DND-41 (cell line): ENCODE measurements at regions not wholly inside any gene's neighbourhood (a gene's known extent, or its start where the extent isn't known, plus 50 kb on each side); places are given as distances from the start of the nearest gene placed in this dataset.

Source experiments
- ATAC-seq: fragments of 200-7000 bp; cut with Tn5 transposase; 3 replicates; pipeline ENCODE4 v1.9.1; 2021; ENCODE audit warnings: low read depth; ENCODE audit not compliant: insufficient read depth
- DNase-seq: peaks from one replicate; pipeline ENCODE4 v3.0.0-alpha.2; 2020
- H2AFZ ChIP-seq: 2 replicates; pipeline ENCODE4 v1.6.0; 2012; ENCODE audit warnings: low read depth, low read length
- H3K27ac ChIP-seq: 2 replicates; pipeline ENCODE4 v1.5.1; 2012; ENCODE audit warnings: low read length, inconsistent platforms
- H3K27me3 ChIP-seq: fragments of 200-600 bp; sonication (generic); 2 replicates; pipeline ENCODE4 v1.6.0; 2012; ENCODE audit warnings: low read length, mild to moderate bottlenecking, inconsistent platforms; ENCODE audit not compliant: insufficient read depth, poor library complexity
- H3K36me3 ChIP-seq: 2 replicates; pipeline ENCODE4 v1.5.1; 2012; ENCODE audit warnings: low read length, inconsistent platforms; ENCODE audit not compliant: insufficient read depth
- H3K4me1 ChIP-seq: 2 replicates; pipeline ENCODE4 v1.5.1; 2012; ENCODE audit warnings: mild to moderate bottlenecking, low read length; ENCODE audit not compliant: insufficient read depth
- H3K4me2 ChIP-seq: 2 replicates; pipeline ENCODE4 v1.6.0; 2012; ENCODE audit warnings: mild to moderate bottlenecking, moderate library complexity, low read length, inconsistent platforms; ENCODE audit not compliant: insufficient read depth
- H3K4me3 ChIP-seq, 2 experiments: fragments of 200-600 bp in 1 of 2; shearing (Covaris generic) in 1 of 2; 2 replicates each; pipeline ENCODE4 v1.5.1; 2012 to 2016; ENCODE audit warnings: inconsistent platforms in 2 of 2, low read length in 2 of 2, mild to moderate bottlenecking in 2 of 2, low read depth in 1 of 2, moderate library complexity in 1 of 2
- H3K79me2 ChIP-seq: 2 replicates; pipeline ENCODE4 v1.6.0; 2012; ENCODE audit warnings: low read length, inconsistent platforms; ENCODE audit not compliant: insufficient read depth
- H3K9ac ChIP-seq: 2 replicates; pipeline ENCODE4 v1.6.0; 2012; ENCODE audit warnings: low read depth, mild to moderate bottlenecking, inconsistent platforms, low read length, moderate library complexity
- H3K9me3 ChIP-seq: 2 replicates; pipeline ENCODE4 v1.5.1; 2012; ENCODE audit warnings: low read length, moderate library complexity, mild to moderate bottlenecking, inconsistent platforms; ENCODE audit not compliant: insufficient read depth, severe bottlenecking
- H4K20me1 ChIP-seq: 2 replicates; pipeline ENCODE4 v1.6.0; 2012; ENCODE audit warnings: low read length; ENCODE audit not compliant: insufficient read depth
- CTCF ChIP-seq: IDR thresholded peaks from 2 replicates; pipeline ENCODE4 v1.5.1; 2012; ENCODE audit warnings: borderline replicate concordance, low read length, moderate library complexity, mild to moderate bottlenecking; ENCODE audit not compliant: poor library complexity, severe bottlenecking; ENCODE audit errors: extremely low read depth
- EZH2 ChIP-seq: IDR thresholded peaks from 3 replicates; pipeline ENCODE4 v1.6.1; 2012; ENCODE audit warnings: borderline replicate concordance, low read depth, mild to moderate bottlenecking, moderate library complexity, low read length, inconsistent platforms; ENCODE audit not compliant: severe bottlenecking

DNA sequence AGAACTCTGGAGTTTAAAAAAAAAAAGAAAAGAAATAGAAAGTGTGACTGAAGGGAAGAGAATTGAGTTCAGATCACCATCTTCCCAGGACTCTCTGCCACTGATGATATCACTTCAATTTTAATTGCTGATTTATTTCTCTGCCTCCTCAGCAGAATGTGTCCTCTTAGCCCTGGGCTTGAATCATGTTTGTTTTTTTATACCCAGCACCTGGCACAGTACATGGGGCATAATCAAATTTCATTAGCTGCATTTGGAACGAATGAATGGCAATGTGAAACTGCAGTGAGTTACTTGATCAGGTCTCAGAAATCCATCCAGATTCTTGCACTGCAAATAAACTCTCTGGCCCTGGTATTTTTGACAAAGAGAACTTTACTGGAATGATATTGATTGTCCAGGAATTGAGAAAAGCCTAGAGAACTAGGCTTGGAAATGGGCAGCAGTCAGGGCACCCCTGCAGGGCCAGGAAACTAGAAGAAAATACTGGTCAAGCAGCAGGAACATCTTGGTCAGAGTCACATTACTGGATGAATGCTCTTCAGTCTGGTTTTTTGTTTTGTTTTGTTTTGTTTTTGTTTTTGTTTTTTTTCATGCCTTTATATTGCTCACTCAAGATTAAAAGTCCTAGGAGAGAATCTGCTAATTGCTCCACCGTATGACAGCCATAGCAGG is 103.8 kb upstream of the FAM78B start:
- no peak overlapping the region for H3K27ac ChIP-seq
- no peaks in the 10 kb centered on the region for H3K79me2 ChIP-seq
- H3K4me3 ChIP-seq, result no peak overlapping the region
- no peak overlapping the region for H3K9ac ChIP-seq
- H4K20me1 ChIP-seq, result no peaks in the 10 kb centered on the region
- no peaks in the 10 kb centered on the region for H3K4me1 ChIP-seq
- H3K36me3 ChIP-seq, result no peaks in the 10 kb centered on the region
- TF ChIP-seq EZH2 (no peak), CTCF (no peak)
- no peak overlapping the region for H3K4me2 ChIP-seq
- DNase-seq (no peak), ATAC-seq (no peak)
- H3K9me3 ChIP-seq, result no peaks in the 10 kb centered on the region
- H3K27me3 ChIP-seq, result no peaks in the 10 kb centered on the region
- no peak overlapping the region for H2AFZ ChIP-seq

- H3K36me3 ChIP-seq, result no peaks in the 10 kb centered on the region
- no peaks in the 10 kb centered on the region for H3K4me1 ChIP-seq
- H3K4me2 ChIP-seq, result no peak overlapping the region
- no peak overlapping the region for H3K9ac ChIP-seq
- ATAC-seq (no peak), DNase-seq (no peak)
- H2AFZ ChIP-seq, result no peak overlapping the region
- no peak overlapping the region for H3K4me3 ChIP-seq
- H3K27ac ChIP-seq, result no peak overlapping the region
- TF ChIP-seq CTCF (no peak), EZH2 (no peak)
- no peaks in the 10 kb centered on the region for H4K20me1 ChIP-seq
- H3K27me3 ChIP-seq, result no peaks in the 10 kb centered on the region
- no peaks in the 10 kb centered on the region for H3K9me3 ChIP-seq
- H3K79me2 ChIP-seq, result no peaks in the 10 kb centered on the region
These were observed 104.3 kb upstream of the FAM78B start for GRCh38 chr1:166271151-166271538.

- DNase-seq, result no peak
- no peaks in the 10 kb centered on the region for H3K36me3 ChIP-seq
- H3K9ac ChIP-seq, result no peak overlapping the region
- H2AFZ ChIP-seq, result no peak overlapping the region
- no peaks in the 10 kb centered on the region for H3K9me3 ChIP-seq
- H3K27me3 ChIP-seq, result no peaks in the 10 kb centered on the region
- H4K20me1 ChIP-seq, result no peaks in the 10 kb centered on the region
- no peak overlapping the region for H3K27ac ChIP-seq
- TF ChIP-seq CTCF (no peak), EZH2 (no peak)
- no peaks in the 10 kb centered on the region for H3K4me1 ChIP-seq
- no peak overlapping the region for H3K4me2 ChIP-seq
- no peaks in the 10 kb centered on the region for H3K79me2 ChIP-seq
- ATAC-seq, result no peak
- no peak overlapping the region for H3K4me3 ChIP-seq
These were observed 105.4 kb upstream of the FAM78B start for GRCh38 chr1:166272155-166272554.

- no peak for DNase-seq
- TF ChIP-seq EZH2, result no peak
- no peaks in the 10 kb centered on the region for H3K4me1 ChIP-seq
- no peak for ATAC-seq
- no peaks in the 10 kb centered on the region for H3K79me2 ChIP-seq
- H3K9me3 ChIP-seq, result no peaks in the 10 kb centered on the region
- H2AFZ ChIP-seq, result no peak overlapping the region
- no peaks in the 10 kb centered on the region for H3K27me3 ChIP-seq
- H3K4me2 ChIP-seq, result no peak overlapping the region
- no peak overlapping the region for H3K4me3 ChIP-seq
- H4K20me1 ChIP-seq, result no peaks in the 10 kb centered on the region
- H3K36me3 ChIP-seq, result no peaks in the 10 kb centered on the region
- H3K9ac ChIP-seq, result no peak overlapping the region
- H3K27ac ChIP-seq, result no peak overlapping the region
These were observed 106.0 kb upstream of the FAM78B start for GRCh38 chr1:166272851-166273250.
